SK-N-SH (cell line): ENCODE measurements at regions not wholly inside any gene's neighbourhood (a gene's known extent, or its start where the extent isn't known, plus 50 kb on each side); places are given as distances from the start of the nearest gene placed in this dataset.

Experiments used
- CTCF ChIA-PET: fragments of 300-600, 350-600 bp; formaldehyde crosslinking; extraction: SDS; loops from one replicate; lab custom pipeline; 2021; lab: Yijun Ruan, JAX
- POLR2A ChIA-PET: fragments of 350-600 bp; sonication (Branson Sonifier 250); formaldehyde crosslinking; extraction: SDS; loops from one replicate; lab custom pipeline; 2020; ENCODE audit warnings: antibody characterized with exemption, inconsistent platforms; lab: Yijun Ruan, JAX
- DNase-seq: peaks from one replicate; pipeline ENCODE4 v3.0.0; 2012
- H2AFZ ChIP-seq: fragments of 200-600 bp; sonication (generic); 2 replicates; pipeline ENCODE4 v1.8.1; 2016; ENCODE audit warnings: antibody characterized with exemption, mild to moderate bottlenecking, low read depth
- H3F3A ChIP-seq: fragments of 200-600 bp; sonication (generic); replicated peaks from 2 replicates; pipeline ENCODE3; 2016; ENCODE audit warnings: antibody characterized with exemption, mild to moderate bottlenecking; ENCODE audit not compliant: insufficient read depth
- H3K27ac ChIP-seq, 2 experiments: fragments of 200-500 bp in 1 of 2; fragments of 200-600 bp in 1 of 2; sonication (Bioruptor generic) in 1 of 2; sonication (generic), shearing (Covaris generic) in 1 of 2; 2 replicates each; pipeline versions ENCODE4 v1.5.1 to v1.6.1; 2014 to 2016; ENCODE audit warnings: low read depth in 2 of 2, inconsistent platforms in 1 of 2, low read length in 1 of 2, mild to moderate bottlenecking in 1 of 2, mixed read lengths in 1 of 2
- H3K27me3 ChIP-seq: fragments of 200-600 bp; sonication (generic), shearing (Covaris generic); 2 replicates; pipeline ENCODE4 v1.6.1; 2016; ENCODE audit warnings: mixed run types; ENCODE audit not compliant: insufficient read depth
- H3K36me3 ChIP-seq, 2 experiments: fragments of 200-500 bp in 1 of 2; fragments of 200-600 bp in 1 of 2; sonication (Bioruptor generic) in 1 of 2; sonication (generic) in 1 of 2; replicated peaks in 1 of 2; 2 replicates each; pipeline versions ENCODE3 to v1.5.1; 2014 to 2016; ENCODE audit warnings: low read length in 1 of 2, mild to moderate bottlenecking in 1 of 2; ENCODE audit not compliant: insufficient read depth in 2 of 2, control insufficient read depth in 1 of 2
- H3K4me1 ChIP-seq, 2 experiments: fragments of 200-500 bp in 1 of 2; fragments of 200-600 bp in 1 of 2; sonication (Bioruptor generic) in 1 of 2; sonication (generic), shearing (Covaris generic) in 1 of 2; 2 replicates each; pipeline versions ENCODE4 v1.5.1 to v1.6.1; 2014 to 2016; ENCODE audit warnings: low read depth in 1 of 2, low read length in 1 of 2, mixed run types in 1 of 2; ENCODE audit not compliant: insufficient read depth in 2 of 2, control insufficient read depth in 1 of 2
- H3K4me2 ChIP-seq: fragments of 200-600 bp; sonication (generic), shearing (Covaris generic); 2 replicates; pipeline ENCODE4 v1.6.1; 2017; ENCODE audit warnings: mixed run types
- H3K4me3 ChIP-seq, 2 experiments: fragments of 200-500 bp in 1 of 2; fragments of 200-600 bp in 1 of 2; sonication (Bioruptor generic) in 1 of 2; sonication (generic), shearing (Covaris generic) in 1 of 2; 2 replicates each; pipeline versions ENCODE4 v1.5.1 to v1.8.1; 2014 to 2016; ENCODE audit warnings: low read depth in 2 of 2, inconsistent platforms in 1 of 2, low read length in 1 of 2, mild to moderate bottlenecking in 1 of 2, mixed read lengths in 1 of 2, moderate library complexity in 1 of 2
- H3K79me2 ChIP-seq: fragments of 200-600 bp; sonication (generic); 2 replicates; pipeline ENCODE4 v1.8.1; 2017; ENCODE audit warnings: mild to moderate bottlenecking; ENCODE audit not compliant: insufficient read depth
- H3K9ac ChIP-seq: fragments of 200-600 bp; sonication (generic); 2 replicates; pipeline ENCODE4 v1.6.1; 2017; ENCODE audit warnings: mixed run types
- H3K9me2 ChIP-seq: fragments of 200-600 bp; sonication (generic); 2 replicates; pipeline ENCODE4 v1.6.1; 2017; ENCODE audit warnings: mixed run types
- H3K9me3 ChIP-seq: fragments of 200-600 bp; sonication (generic); 2 replicates; pipeline ENCODE4 v1.6.1; 2017; ENCODE audit warnings: mixed run types, mild to moderate bottlenecking, moderate library complexity
- H4K20me1 ChIP-seq: fragments of 200-600 bp; sonication (generic); 2 replicates; pipeline ENCODE4 v1.6.1; 2017; ENCODE audit warnings: mild to moderate bottlenecking, mixed run types; ENCODE audit not compliant: insufficient read depth
- CTCF ChIP-seq: fragments of 200-600 bp; sonication (generic); IDR thresholded peaks from 2 replicates; pipeline ENCODE4 v1.6.1; 2017; ENCODE audit warnings: antibody characterized with exemption, mild to moderate bottlenecking, moderate library complexity
- EZH2phosphoT487 ChIP-seq: fragments of 200-600 bp; sonication (generic); IDR thresholded peaks from 2 replicates; pipeline ENCODE4 v1.6.1; 2017; ENCODE audit warnings: low read depth, mixed run types, mild to moderate bottlenecking, antibody characterized with exemption, moderate library complexity, borderline replicate concordance
- FOSL2 ChIP-seq: IDR thresholded peaks from 2 replicates; pipeline ENCODE4 v1.4.0; 2012; ENCODE audit warnings: low read depth, mild to moderate bottlenecking, moderate library complexity, borderline replicate concordance
- FOXJ3 ChIP-seq: sonication (generic); formaldehyde crosslinking; IDR thresholded peaks from 2 replicates; pipeline ENCODE4 v1.5.1; 2020; ENCODE audit warnings: mild to moderate bottlenecking, missing genetic modification reagents
- GABPA ChIP-seq: IDR thresholded peaks from 2 replicates; pipeline ENCODE4 v1.4.0; 2012; ENCODE audit warnings: low read depth, mild to moderate bottlenecking
- GATA2 ChIP-seq: sonication (generic); formaldehyde crosslinking; IDR thresholded peaks from 2 replicates; pipeline ENCODE4 v1.5.0; 2020; ENCODE audit warnings: mild to moderate bottlenecking, missing genetic modification reagents
- JUND ChIP-seq: IDR thresholded peaks from 2 replicates; pipeline ENCODE4 v1.4.0; 2012
- MAX ChIP-seq: IDR thresholded peaks from 2 replicates; pipeline ENCODE4 v1.4.0; 2012; ENCODE audit warnings: low read depth
- MEF2A ChIP-seq: IDR thresholded peaks from 2 replicates; pipeline ENCODE4 v1.4.0; 2012; ENCODE audit warnings: low read depth, borderline replicate concordance
- MXI1 ChIP-seq: IDR thresholded peaks from 2 replicates; pipeline ENCODE4 v1.6.1; 2012; ENCODE audit warnings: mild to moderate bottlenecking, low read depth, low read length, improper control_type of control experiment
- NRF1 ChIP-seq: IDR thresholded peaks from 2 replicates; pipeline ENCODE4 v1.6.1; 2012; ENCODE audit warnings: low read depth, mild to moderate bottlenecking, low read length
- POLR2AphosphoS5 ChIP-seq: IDR thresholded peaks from 2 replicates; pipeline ENCODE4 v1.6.1; 2012; ENCODE audit warnings: low read depth, low read length
- RCOR1 ChIP-seq: fragments of 150-350 bp; IDR thresholded peaks from 2 replicates; pipeline ENCODE4 v1.6.1; 2017; ENCODE audit warnings: antibody characterized with exemption, low read length
- REST ChIP-seq: IDR thresholded peaks from 2 replicates; pipeline ENCODE4 v1.6.1; 2012; ENCODE audit warnings: mild to moderate bottlenecking, low read depth, low read length, moderate library complexity
- RXRA ChIP-seq: IDR thresholded peaks from 2 replicates; pipeline ENCODE4 v1.4.0; 2012; ENCODE audit warnings: low read depth, mild to moderate bottlenecking, borderline replicate concordance
- USF2 ChIP-seq: fragments of 150-350 bp; IDR thresholded peaks from 2 replicates; pipeline ENCODE4 v1.6.1; 2017; ENCODE audit warnings: antibody characterized with exemption, low read length, low read depth, borderline replicate concordance
- YY1 ChIP-seq: IDR thresholded peaks from 2 replicates; pipeline ENCODE4 v1.4.0; 2012; ENCODE audit warnings: low read depth, mild to moderate bottlenecking
- WGBS: methylation state at CpG from one replicate; pipeline ENCODE4 v1.1.6; 2017; ENCODE audit warnings: low lambda C conversion rate; 5-methylcytosine and 5-hydroxymethylcytosine counted together

GRCh38 chr22:48177631-48178030 is 1415.2 kb downstream of the TBC1D22A start:
- no peak overlapping the region for H2AFZ ChIP-seq
- no peak for DNase-seq
- no peaks in the 10 kb centered on the region for H3K4me1 ChIP-seq
- H3K4me2 ChIP-seq, result no peak overlapping the region
- no peaks in the 10 kb centered on the region for H3K79me2 ChIP-seq
- TF ChIP-seq NRF1 (no peak), GATA2 (CRISPR knock-in tag) (no peak), USF2 (no peak), RXRA (no peak), JUND (no peak), POLR2AphosphoS5 (no peak), FOXJ3 (CRISPR knock-in tag) (no peak), FOSL2 (no peak), GABPA (no peak), MAX (no peak), YY1 (no peak), CTCF (no peak), MXI1 (no peak), MEF2A (no peak), EZH2phosphoT487 (no peak), REST (no peak), RCOR1 (no peak)
- H3K27ac ChIP-seq, result no peak overlapping the region
- 20% methylated on average over 5 of the region's 5 CpGs for WGBS
- no peaks in the 10 kb centered on the region for H3K9me2 ChIP-seq
- POLR2A ChIA-PET, result no interaction called here
- H3K36me3 ChIP-seq, result no peaks in the 10 kb centered on the region
- no peaks in the 10 kb centered on the region for H3F3A ChIP-seq
- CTCF ChIA-PET, result no interaction called here
- H3K9me3 ChIP-seq, result no peaks in the 10 kb centered on the region
- no peak overlapping the region for H3K9ac ChIP-seq
- no peaks in the 10 kb centered on the region for H4K20me1 ChIP-seq
- no peaks in the 10 kb centered on the region for H3K27me3 ChIP-seq
- H3K4me3 ChIP-seq, result no peak overlapping the region
